GM06990 (cell line): ENCODE measurements at regions not wholly inside any gene's neighbourhood (a gene's known extent, or its start where the extent isn't known, plus 50 kb on each side); places are given as distances from the start of the nearest gene placed in this dataset.

ENCODE experiments used
- DNase-seq: peaks from one replicate; pipeline ENCODE4 v3.0.0-alpha.2; 2011; ENCODE audit not compliant: insufficient read length; ENCODE audit errors: extremely low read depth
- H3K27me3 ChIP-seq: replicated peaks from 2 replicates; pipeline ENCODE4 v1.6.0; 2011; ENCODE audit warnings: low read length; ENCODE audit not compliant: control insufficient read depth, insufficient read depth
- H3K36me3 ChIP-seq: 2 replicates; pipeline ENCODE4 v1.5.1; 2011; ENCODE audit warnings: low read length; ENCODE audit not compliant: control insufficient read depth, insufficient read depth
- H3K4me3 ChIP-seq: replicated peaks from 2 replicates; pipeline ENCODE4 v1.5.1; 2011; ENCODE audit warnings: low read depth, mild to moderate bottlenecking, control low read depth, low read length
- CTCF ChIP-seq: IDR thresholded peaks from 2 replicates; pipeline ENCODE4 v1.5.1; 2011; ENCODE audit warnings: low read length, control low read depth, mild to moderate bottlenecking, inconsistent platforms; ENCODE audit not compliant: insufficient read depth, poor library complexity, severe bottlenecking

- TF ChIP-seq CTCF, result peak; percentile 16
- H3K36me3 ChIP-seq, result no peaks in the 10 kb centered on the region
- no peaks in the 10 kb centered on the region for H3K27me3 ChIP-seq
- H3K4me3 ChIP-seq, result no peak overlapping the region
- DNase-seq, result no peak
Observed at GRCh38 chr10:106401161-106401560, 763.3 kb downstream of the SORCS1 start.

DNA sequence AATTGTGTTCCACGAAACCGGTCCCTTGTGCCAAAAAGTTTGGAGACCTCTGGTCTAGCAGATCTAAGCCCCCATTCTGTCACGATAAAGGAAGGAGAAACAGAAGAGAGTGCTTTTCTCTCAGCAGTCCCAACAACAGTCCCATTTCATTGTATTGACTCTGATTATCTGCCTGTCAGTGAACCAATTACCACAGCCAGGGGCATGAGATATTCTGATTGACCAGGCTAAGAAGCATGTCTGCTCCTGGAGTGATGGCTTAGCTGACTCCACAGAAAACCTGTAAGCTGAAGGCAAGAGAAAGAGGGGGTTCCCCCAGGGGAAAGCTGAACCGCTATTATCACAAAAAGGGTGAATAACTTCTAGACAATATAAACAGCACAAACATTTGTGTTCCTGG lies 765.4 kb downstream of the SORCS1 start:
- no peak for DNase-seq
- TF ChIP-seq CTCF, result no peak

DNA sequence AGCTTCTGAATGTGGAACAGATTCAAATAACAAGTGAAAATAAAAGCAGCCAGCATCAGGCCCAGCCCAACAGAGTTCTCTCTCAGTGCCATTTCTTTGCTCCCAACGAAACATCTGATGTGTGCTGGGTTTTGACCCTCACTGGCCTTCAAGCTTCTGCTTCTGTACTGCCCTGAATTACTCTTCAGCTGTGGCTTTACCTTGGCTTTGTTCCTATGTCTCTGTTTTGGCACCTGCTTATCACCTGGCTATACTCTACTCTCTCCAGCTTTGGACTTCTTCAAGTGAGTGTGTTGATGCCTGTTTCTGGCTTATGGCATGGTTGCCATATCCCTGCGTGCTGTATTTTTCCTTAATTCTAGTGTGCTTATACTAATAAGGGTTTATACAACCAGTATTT lies 768.3 kb downstream of the SORCS1 start:
- H3K27me3 ChIP-seq, result no peaks in the 10 kb centered on the region
- no peak for DNase-seq
- no peak overlapping the region for H3K4me3 ChIP-seq
- TF ChIP-seq CTCF, result no peak
- no peaks in the 10 kb centered on the region for H3K36me3 ChIP-seq

More for the DNA sequence above, 765.4 kb downstream of the SORCS1 start:
- Histone ChIP-seq H3K36me3 (no peaks in the 10 kb centered on the region), H3K27me3 (no peaks in the 10 kb centered on the region), H3K4me3 (no peak overlapping the region)

- H3K4me3 ChIP-seq, result no peak overlapping the region
- no peaks in the 10 kb centered on the region for H3K36me3 ChIP-seq
- no peaks in the 10 kb centered on the region for H3K27me3 ChIP-seq
- DNase-seq, result no peak
- TF ChIP-seq CTCF, result no peak
Observed at GRCh38 chr10:106395041-106395749, 769.3 kb downstream of the SORCS1 start.

- Histone ChIP-seq H3K36me3 (no peaks in the 10 kb centered on the region), H3K27me3 (no peaks in the 10 kb centered on the region), H3K4me3 (no peak overlapping the region)
- DNase-seq, result no peak
- TF ChIP-seq CTCF, result no peak
Observed at GRCh38 chr10:106392778-106393177, 771.7 kb downstream of the SORCS1 start.

GRCh38 chr10:106387063-106387462 lies 777.4 kb downstream of the SORCS1 start:
- Histone ChIP-seq H3K27me3 (no peaks in the 10 kb centered on the region), H3K4me3 (no peak overlapping the region), H3K36me3 (no peaks in the 10 kb centered on the region)
- DNase-seq, result no peak
- no peak for TF ChIP-seq CTCF
